HEK293T (cell line): ENCODE measurements at regions not wholly inside any gene's neighbourhood (a gene's known extent, or its start where the extent isn't known, plus 50 kb on each side); places are given as distances from the start of the nearest gene placed in this dataset.

ENCODE experiments used
- BHLHE40 ChIP-seq: fragments of 450-650 bp; IDR thresholded peaks from 2 replicates; pipeline ENCODE4 v1.6.1; 2016; ENCODE audit warnings: mild to moderate bottlenecking, moderate library complexity, borderline replicate concordance
- CTBP1 ChIP-seq: fragments of 450-650 bp; IDR thresholded peaks from 2 replicates; pipeline ENCODE4 v1.6.1; 2016; ENCODE audit warnings: borderline replicate concordance
- HDGF ChIP-seq: fragments of 450-650 bp; IDR thresholded peaks from 2 replicates; pipeline ENCODE4 v1.6.1; 2017; ENCODE audit warnings: antibody characterized with exemption, borderline replicate concordance
- SP1 ChIP-seq: fragments of 450-650 bp; IDR thresholded peaks from 2 replicates; pipeline ENCODE4 v1.6.1; 2017
- SUZ12 ChIP-seq: fragments of 450-650 bp; IDR thresholded peaks from 2 replicates; pipeline ENCODE4 v1.6.1; 2016; ENCODE audit warnings: mild to moderate bottlenecking
- TF ChIP-seq, protein P1 (sequence below): fragments of 450-650 bp; IDR thresholded peaks from 2 replicates; pipeline ENCODE4 v1.6.1; 2016

DNA sequence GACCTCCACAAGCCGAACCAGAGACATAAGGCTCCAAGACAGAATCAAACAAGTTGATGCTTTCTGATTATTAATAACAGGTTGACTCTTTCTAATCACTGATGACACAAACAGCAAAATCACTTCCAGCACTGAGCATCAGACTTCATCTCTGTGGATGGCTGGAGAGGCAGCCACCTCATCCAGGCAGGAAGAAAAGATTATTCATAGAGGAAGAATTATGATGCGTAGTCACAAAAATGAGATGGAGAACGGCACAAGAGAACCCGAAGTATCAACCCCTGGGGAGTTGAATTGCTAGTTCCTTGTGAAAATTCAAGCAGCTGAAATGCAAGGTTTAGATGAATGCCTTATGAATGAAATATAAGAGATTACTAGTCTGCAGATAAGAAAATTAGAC is 49.9 kb upstream of the LMCD1 start:
- no peak for TF ChIP-seq SUZ12
- TF ChIP-seq HDGF: no peak
- no peak for TF ChIP-seq BHLHE40
- TF ChIP-seq CTBP1: no peak
- TF ChIP-seq SP1: no peak
- TF ChIP-seq, protein P1, sequence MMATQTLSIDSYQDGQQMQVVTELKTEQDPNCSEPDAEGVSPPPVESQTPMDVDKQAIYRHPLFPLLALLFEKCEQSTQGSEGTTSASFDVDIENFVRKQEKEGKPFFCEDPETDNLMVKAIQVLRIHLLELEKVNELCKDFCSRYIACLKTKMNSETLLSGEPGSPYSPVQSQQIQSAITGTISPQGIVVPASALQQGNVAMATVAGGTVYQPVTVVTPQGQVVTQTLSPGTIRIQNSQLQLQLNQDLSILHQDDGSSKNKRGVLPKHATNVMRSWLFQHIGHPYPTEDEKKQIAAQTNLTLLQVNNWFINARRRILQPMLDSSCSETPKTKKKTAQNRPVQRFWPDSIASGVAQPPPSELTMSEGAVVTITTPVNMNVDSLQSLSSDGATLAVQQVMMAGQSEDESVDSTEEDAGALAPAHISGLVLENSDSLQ: no peak
